ENCODE measurements at regions not wholly inside any gene's neighbourhood (a gene's known extent, or its start where the extent isn't known, plus 50 kb on each side); places are given as distances from the start of the nearest gene placed in this dataset.

GRCh38 chr18:5015213-5015612, 181.8 kb downstream of the AKAIN1 start:
- TF ChIP-seq CTCF (IDR thresholded peaks at IDR 0.05; ENCODE audit: low read depth, low read length) (no peak), EZH2phosphoT487 (IDR thresholded peaks at IDR 0.05; ENCODE audit: low read depth) (no peak)
